ENCODE measurements at regions not wholly inside any gene's neighbourhood (a gene's known extent, or its start where the extent isn't known, plus 50 kb on each side); places are given as distances from the start of the nearest gene placed in this dataset.

DNA sequence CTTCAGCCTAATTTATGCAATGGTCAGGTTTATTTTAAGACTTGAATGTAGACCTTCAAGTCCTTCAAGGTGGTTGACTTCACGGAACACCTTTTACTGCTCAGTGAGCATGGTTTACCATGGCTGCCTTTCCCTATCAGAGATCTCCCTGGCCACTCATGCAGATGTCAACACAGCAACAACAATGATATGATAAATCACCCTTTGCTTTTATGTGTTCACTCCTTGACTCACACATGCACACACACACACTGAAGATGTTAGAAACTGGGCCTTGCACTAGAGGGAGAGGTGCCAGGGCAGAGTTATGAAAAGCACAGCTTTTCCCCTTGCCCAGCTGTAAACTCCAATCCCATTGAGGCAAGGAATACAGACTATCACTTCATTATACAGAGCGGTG lies 134.4 kb downstream of the WNT5A start:
- Histone ChIP-seq H3K4me1 (no peaks in the 10 kb centered on the region), H3K27ac (no peak overlapping the region), H3K9me3 (no peaks in the 10 kb centered on the region), H3K4me3 (no peak overlapping the region), H3K4me2 (no peak overlapping the region)
- ATAC-seq (no peak), FAIRE-seq (no peak), DNase-seq (ENCODE audit: low read depth in 1 of 2, low spot score in 1 of 2) (no peak)
- WGBS (ENCODE audit: missing lambda C conversion rate) = 0% methylated on average over 2 of the region's 2 CpGs
- TF ChIP-seq POLR2A (IDR thresholded peaks at IDR 0.05; ENCODE audit: low read length) (no peak), HOXA7 (CRISPR knock-in tag; IDR thresholded peaks at IDR 0.05) (no peak)
- ChIA-PET POLR2A (no interaction called here), CTCF (no interaction called here)

DNA sequence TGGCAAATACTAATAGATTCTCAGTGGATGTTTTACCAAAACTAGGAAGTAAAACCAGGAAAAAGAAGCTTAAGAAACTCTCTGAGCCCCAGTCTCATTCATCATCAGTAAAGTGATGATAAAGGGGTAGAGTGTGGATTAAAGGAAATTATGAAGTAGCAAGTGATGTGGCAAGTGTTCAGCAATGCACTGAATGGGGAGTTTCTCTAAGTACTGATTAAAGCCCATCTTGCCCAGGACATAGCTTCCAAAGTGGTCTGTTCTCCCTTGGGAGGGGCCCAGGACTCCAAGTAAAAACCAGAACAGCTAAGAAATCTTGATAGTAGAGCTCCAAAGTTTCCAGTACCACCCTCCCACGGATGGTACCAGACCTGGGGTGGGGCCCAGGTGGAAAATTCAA lies 137.3 kb downstream of the WNT5A start:
- POLR2A ChIA-PET = no interaction called here
- no peak overlapping the region for H3K27ac ChIP-seq
- H3K4me3 ChIP-seq = no peak overlapping the region
- no peak for FAIRE-seq
- no peaks in the 10 kb centered on the region for H3K9me3 ChIP-seq
- no peak for DNase-seq (ENCODE audit: low read depth in 1 of 2, low spot score in 1 of 2)
- H3K4me2 ChIP-seq = no peak overlapping the region
- 14% methylated on average over 1 of the region's 1 CpG for WGBS (ENCODE audit: missing lambda C conversion rate)
- no peaks in the 10 kb centered on the region for H3K4me1 ChIP-seq
- CTCF ChIA-PET = no interaction called here
- no peak for ATAC-seq
- TF ChIP-seq HOXA7 (CRISPR knock-in tag; IDR thresholded peaks at IDR 0.05) (no peak), TP53 (CRISPR knock-in tag; IDR thresholded peaks at IDR 0.05) (no peak), ZC3H11A (IDR thresholded peaks at IDR 0.05) (no peak), ESRRA (IDR thresholded peaks at IDR 0.05; ENCODE audit: borderline replicate concordance, low read length) (no peak), HOXB13 (CRISPR knock-in tag; IDR thresholded peaks at IDR 0.05; ENCODE audit: low read depth) (no peak), BHLHE40 (IDR thresholded peaks at IDR 0.05; ENCODE audit: low read depth, low read length) (no peak), GATA3 (IDR thresholded peaks at IDR 0.05; ENCODE audit: borderline replicate concordance) (no peak), MAZ (IDR thresholded peaks at IDR 0.05; ENCODE audit: borderline replicate concordance, low read depth, low read length) (no peak), CBX8 (IDR thresholded peaks at IDR 0.05) (no peak), HOXB5 (CRISPR knock-in tag; IDR thresholded peaks at IDR 0.05) (no peak)
- TF ChIP-seq, protein P1, sequence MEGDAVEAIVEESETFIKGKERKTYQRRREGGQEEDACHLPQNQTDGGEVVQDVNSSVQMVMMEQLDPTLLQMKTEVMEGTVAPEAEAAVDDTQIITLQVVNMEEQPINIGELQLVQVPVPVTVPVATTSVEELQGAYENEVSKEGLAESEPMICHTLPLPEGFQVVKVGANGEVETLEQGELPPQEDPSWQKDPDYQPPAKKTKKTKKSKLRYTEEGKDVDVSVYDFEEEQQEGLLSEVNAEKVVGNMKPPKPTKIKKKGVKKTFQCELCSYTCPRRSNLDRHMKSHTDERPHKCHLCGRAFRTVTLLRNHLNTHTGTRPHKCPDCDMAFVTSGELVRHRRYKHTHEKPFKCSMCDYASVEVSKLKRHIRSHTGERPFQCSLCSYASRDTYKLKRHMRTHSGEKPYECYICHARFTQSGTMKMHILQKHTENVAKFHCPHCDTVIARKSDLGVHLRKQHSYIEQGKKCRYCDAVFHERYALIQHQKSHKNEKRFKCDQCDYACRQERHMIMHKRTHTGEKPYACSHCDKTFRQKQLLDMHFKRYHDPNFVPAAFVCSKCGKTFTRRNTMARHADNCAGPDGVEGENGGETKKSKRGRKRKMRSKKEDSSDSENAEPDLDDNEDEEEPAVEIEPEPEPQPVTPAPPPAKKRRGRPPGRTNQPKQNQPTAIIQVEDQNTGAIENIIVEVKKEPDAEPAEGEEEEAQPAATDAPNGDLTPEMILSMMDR (IDR thresholded peaks at IDR 0.05) = no peak
- TF ChIP-seq, protein P2, sequence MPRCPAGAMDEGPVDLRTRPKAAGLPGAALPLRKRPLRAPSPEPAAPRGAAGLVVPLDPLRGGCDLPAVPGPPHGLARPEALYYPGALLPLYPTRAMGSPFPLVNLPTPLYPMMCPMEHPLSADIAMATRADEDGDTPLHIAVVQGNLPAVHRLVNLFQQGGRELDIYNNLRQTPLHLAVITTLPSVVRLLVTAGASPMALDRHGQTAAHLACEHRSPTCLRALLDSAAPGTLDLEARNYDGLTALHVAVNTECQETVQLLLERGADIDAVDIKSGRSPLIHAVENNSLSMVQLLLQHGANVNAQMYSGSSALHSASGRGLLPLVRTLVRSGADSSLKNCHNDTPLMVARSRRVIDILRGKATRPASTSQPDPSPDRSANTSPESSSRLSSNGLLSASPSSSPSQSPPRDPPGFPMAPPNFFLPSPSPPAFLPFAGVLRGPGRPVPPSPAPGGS (IDR thresholded peaks at IDR 0.05) = no peak
- TF ChIP-seq, protein P3, sequence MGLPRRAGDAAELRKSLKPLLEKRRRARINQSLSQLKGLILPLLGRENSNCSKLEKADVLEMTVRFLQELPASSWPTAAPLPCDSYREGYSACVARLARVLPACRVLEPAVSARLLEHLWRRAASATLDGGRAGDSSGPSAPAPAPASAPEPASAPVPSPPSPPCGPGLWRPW (IDR thresholded peaks at IDR 0.05) = no peak

DNA sequence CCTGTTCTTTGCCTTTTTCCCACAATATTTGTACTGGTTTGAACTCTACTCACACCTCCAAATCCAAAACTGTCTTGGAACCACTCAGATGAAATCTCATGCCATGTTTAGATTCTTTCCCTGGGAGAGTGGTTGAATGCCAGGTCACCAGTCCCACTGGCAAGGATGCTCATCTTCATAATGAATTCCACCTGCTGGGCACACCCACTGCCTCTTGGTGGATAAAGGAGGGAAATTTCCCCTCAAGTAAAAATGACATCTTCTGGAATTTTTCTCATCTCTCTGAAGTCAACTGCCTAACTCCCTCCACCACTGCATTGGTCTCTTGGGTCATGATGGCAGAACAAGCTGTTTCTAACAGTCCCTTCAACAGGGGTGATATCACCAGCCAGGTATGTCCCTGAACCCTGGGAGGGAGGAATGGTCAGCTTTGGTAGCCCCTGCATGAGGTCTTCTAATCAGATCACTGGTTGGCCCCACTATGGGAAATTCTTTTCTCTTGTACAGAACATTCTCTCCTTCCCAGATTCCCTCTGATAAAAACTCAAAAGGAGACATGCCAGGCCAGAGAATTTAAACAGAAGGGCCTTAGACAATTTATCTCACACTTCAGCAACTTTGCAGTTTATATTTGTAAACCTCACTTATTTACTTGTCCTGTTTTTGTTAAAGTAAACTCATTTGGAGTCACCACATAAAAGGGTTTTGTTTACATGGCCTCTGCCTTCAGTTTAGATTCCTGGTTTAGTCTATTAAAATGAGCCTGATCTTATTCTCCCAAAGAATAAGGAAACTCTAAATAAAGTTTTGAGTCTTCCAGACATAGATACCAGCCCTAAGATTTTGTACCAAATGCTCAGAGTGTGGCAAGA lies 143.4 kb downstream of the WNT5A start:
- ChIA-PET POLR2A (no interaction called here), CTCF (no interaction called here)
- Histone ChIP-seq H3K4me1 (no peaks in the 10 kb centered on the region), H3K4me2 (no peak overlapping the region), H3K4me3 (no peak overlapping the region), H3K27ac (no peak overlapping the region), H3K9me3 (no peaks in the 10 kb centered on the region)
- ATAC-seq = no peak
- no peak for FAIRE-seq
- DNase-seq (ENCODE audit: low read depth in 1 of 2, low spot score in 1 of 2) = no peak
- TF ChIP-seq RCOR1 (IDR thresholded peaks at IDR 0.05; ENCODE audit: low read depth, low read length) (no peak), HOXA7 (CRISPR knock-in tag; IDR thresholded peaks at IDR 0.05) (no peak), RARB (CRISPR knock-in tag; IDR thresholded peaks at IDR 0.05) (no peak), EHMT2 (IDR thresholded peaks at IDR 0.05; ENCODE audit: low read depth) (no peak), ZFP36 (IDR thresholded peaks at IDR 0.05; ENCODE audit: borderline replicate concordance, partially characterized antibody) (no peak), ZNF302 (CRISPR knock-in tag; IDR thresholded peaks at IDR 0.05) (no peak), FOXS1 (CRISPR knock-in tag; IDR thresholded peaks at IDR 0.05) (no peak), MYC (IDR thresholded peaks at IDR 0.05; ENCODE audit: borderline replicate concordance, low read length) (no peak), CEBPB (IDR thresholded peaks at IDR 0.05) (no peak), RNF2 (IDR thresholded peaks at IDR 0.05; ENCODE audit: borderline replicate concordance, low read depth) (no peak), GATA3 (IDR thresholded peaks at IDR 0.05; ENCODE audit: borderline replicate concordance) (no peak), KDM5A (IDR thresholded peaks at IDR 0.05) (no peak), HOXB5 (CRISPR knock-in tag; IDR thresholded peaks at IDR 0.05) (no peak), EP300 (IDR thresholded peaks at IDR 0.05) (no peak), SMC3 (IDR thresholded peaks at IDR 0.05) (no peak)
- TF ChIP-seq, protein P3 (IDR thresholded peaks at IDR 0.05) = no peak
- TF ChIP-seq, protein P2 (IDR thresholded peaks at IDR 0.05) = no peak
- TF ChIP-seq, protein P4, sequence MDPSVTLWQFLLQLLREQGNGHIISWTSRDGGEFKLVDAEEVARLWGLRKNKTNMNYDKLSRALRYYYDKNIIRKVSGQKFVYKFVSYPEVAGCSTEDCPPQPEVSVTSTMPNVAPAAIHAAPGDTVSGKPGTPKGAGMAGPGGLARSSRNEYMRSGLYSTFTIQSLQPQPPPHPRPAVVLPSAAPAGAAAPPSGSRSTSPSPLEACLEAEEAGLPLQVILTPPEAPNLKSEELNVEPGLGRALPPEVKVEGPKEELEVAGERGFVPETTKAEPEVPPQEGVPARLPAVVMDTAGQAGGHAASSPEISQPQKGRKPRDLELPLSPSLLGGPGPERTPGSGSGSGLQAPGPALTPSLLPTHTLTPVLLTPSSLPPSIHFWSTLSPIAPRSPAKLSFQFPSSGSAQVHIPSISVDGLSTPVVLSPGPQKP (IDR thresholded peaks at IDR 0.05; ENCODE audit: low read depth, low read length) = no peak
- TF ChIP-seq, protein P5, sequence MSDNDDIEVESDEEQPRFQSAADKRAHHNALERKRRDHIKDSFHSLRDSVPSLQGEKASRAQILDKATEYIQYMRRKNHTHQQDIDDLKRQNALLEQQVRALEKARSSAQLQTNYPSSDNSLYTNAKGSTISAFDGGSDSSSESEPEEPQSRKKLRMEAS (IDR thresholded peaks at IDR 0.05) = no peak
